Stimulated activated naive B cell treated with anti-CD40 and anti-IgM and Interleukin-4, amounts not matched to agents 10 μg/mL and 1 μg/mL and 100 μg/mL, for 72 hours (primary cell): ENCODE measurements at regions not wholly inside any gene's neighbourhood (a gene's known extent, or its start where the extent isn't known, plus 50 kb on each side); places are given as distances from the start of the nearest gene placed in this dataset.

ENCODE experiments used
- ATAC-seq, 2 donors: fragments of 150-1000 bp; cut with Tn5 transposase; replicated peaks; 2 replicates each; pipeline ENCODE4 v1.10.0; 2021; ENCODE audit warnings: moderate library complexity in 1 of 2
- DNase-seq: peaks from one replicate; pipeline ENCODE4 v3.0.0; 2021
- H3K27ac Mint-ChIP-seq: one replicate; pipeline ENCODE4 v1.8.0; 2022; ENCODE audit warnings: mild to moderate bottlenecking, mixed read lengths
- H3K27me3 Mint-ChIP-seq, 2 donors: one replicate each; pipeline ENCODE4 v1.8.0; 2022; ENCODE audit warnings: mixed read lengths in 2 of 2
- H3K36me3 Mint-ChIP-seq, 2 donors: one replicate each; pipeline ENCODE4 v1.8.0; 2022; ENCODE audit warnings: mixed read lengths in 2 of 2, mild to moderate bottlenecking in 1 of 2
- H3K4me1 Mint-ChIP-seq, 2 donors: one replicate each; pipeline ENCODE4 v1.8.0; 2022; ENCODE audit warnings: mixed read lengths in 2 of 2, mild to moderate bottlenecking in 1 of 2
- H3K4me3 Mint-ChIP-seq, 2 donors: one replicate each; pipeline ENCODE4 v1.8.0; 2022; ENCODE audit warnings: mild to moderate bottlenecking in 2 of 2, mixed read lengths in 2 of 2, moderate library complexity in 1 of 2
- H3K9me3 Mint-ChIP-seq, 2 donors: one replicate each; pipeline ENCODE4 v1.8.0; 2022; ENCODE audit warnings: mixed read lengths in 2 of 2, mild to moderate bottlenecking in 1 of 2

DNA sequence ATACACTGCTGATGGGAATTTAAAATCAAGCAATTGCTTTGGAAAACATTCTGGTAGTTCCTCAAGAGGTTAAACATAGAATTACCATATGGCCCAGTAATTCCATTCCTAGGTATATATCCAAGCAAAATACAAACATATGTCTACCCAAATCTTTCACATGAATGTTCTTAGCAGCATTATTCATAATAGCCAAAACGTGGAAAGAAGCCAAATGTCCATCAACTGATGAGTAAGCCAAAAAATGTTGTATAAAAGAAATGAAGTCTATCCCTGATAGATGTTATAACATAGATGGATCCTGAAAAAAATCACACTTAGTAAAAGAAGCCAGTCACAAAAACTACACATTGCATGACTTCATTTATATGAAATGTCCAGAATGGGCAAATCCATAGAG is 893.0 kb downstream of the SORCS3 start:
- Mint-ChIP-seq H3K27ac (no peak overlapping the region), H3K4me1 (no peaks in the 10 kb centered on the region), H3K27me3 (no peaks in the 10 kb centered on the region), H3K9me3 (peaks cover 8 to 10% of the 10 kb centered on the region in 2 donors), H3K36me3 (no peaks in the 10 kb centered on the region), H3K4me3 (no peak overlapping the region)
- no peak for ATAC-seq
- no peak for DNase-seq

- no peak overlapping the region for H3K27ac Mint-ChIP-seq
- DNase-seq (no peak), ATAC-seq (no peak)
- H3K4me3 Mint-ChIP-seq: no peak overlapping the region
- H3K4me1 Mint-ChIP-seq: no peaks in the 10 kb centered on the region
- no peaks in the 10 kb centered on the region for H3K36me3 Mint-ChIP-seq
- peaks cover 0 to 2% of the 10 kb centered on the region in 2 donors for H3K9me3 Mint-ChIP-seq
- no peaks in the 10 kb centered on the region for H3K27me3 Mint-ChIP-seq
Observed at GRCh38 chr10:105516511-105516910, 875.4 kb downstream of the SORCS3 start.

DNA sequence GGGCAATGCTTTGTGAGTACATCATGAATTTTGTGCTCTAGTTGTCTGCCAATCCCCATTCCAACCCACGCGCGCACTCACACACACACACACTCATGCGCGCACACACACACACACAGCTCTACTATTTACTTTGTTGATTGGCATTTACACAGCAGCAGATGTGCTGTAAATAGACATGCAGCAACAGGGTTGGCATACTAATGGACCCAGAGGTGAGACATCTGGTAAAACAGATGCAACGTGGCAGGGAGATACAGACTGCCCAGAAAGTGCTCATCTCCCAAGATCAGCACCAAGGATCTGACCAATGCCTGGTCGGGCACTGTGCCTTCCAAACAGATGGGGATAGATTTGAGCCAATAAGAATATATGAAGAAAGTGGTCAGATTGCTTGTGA is 873.0 kb downstream of the SORCS3 start:
- H3K27me3 Mint-ChIP-seq: no peaks in the 10 kb centered on the region
- H3K9me3 Mint-ChIP-seq: peaks cover 0 to 2% of the 10 kb centered on the region in 2 donors
- H3K4me1 Mint-ChIP-seq: no peaks in the 10 kb centered on the region
- H3K27ac Mint-ChIP-seq: no peak overlapping the region
- no peak overlapping the region for H3K4me3 Mint-ChIP-seq
- ATAC-seq (no peak), DNase-seq (no peak)
- H3K36me3 Mint-ChIP-seq: no peaks in the 10 kb centered on the region

- H3K27me3 Mint-ChIP-seq: no peaks in the 10 kb centered on the region
- no peak overlapping the region for H3K4me3 Mint-ChIP-seq
- H3K36me3 Mint-ChIP-seq: no peaks in the 10 kb centered on the region
- no peaks in the 10 kb centered on the region for H3K4me1 Mint-ChIP-seq
- no peak overlapping the region for H3K27ac Mint-ChIP-seq
- DNase-seq (no peak), ATAC-seq (no peak)
- H3K9me3 Mint-ChIP-seq: peaks cover 0 to 4% of the 10 kb centered on the region in 2 donors
Observed at GRCh38 chr10:105509517-105509916, 868.4 kb downstream of the SORCS3 start.

GRCh38 chr10:105506262-105506661 is 865.2 kb downstream of the SORCS3 start:
- no peaks in the 10 kb centered on the region for H3K36me3 Mint-ChIP-seq

GRCh38 chr10:105503714-105504113 is 862.6 kb downstream of the SORCS3 start:
- no peak for ATAC-seq
- H3K27me3 Mint-ChIP-seq: no peaks in the 10 kb centered on the region
- H3K4me1 Mint-ChIP-seq: no peaks in the 10 kb centered on the region
- no peak for DNase-seq
- H3K27ac Mint-ChIP-seq: no peak overlapping the region
- peaks cover 2 to 3% of the 10 kb centered on the region in 2 donors for H3K9me3 Mint-ChIP-seq
- H3K4me3 Mint-ChIP-seq: no peak overlapping the region
- no peaks in the 10 kb centered on the region for H3K36me3 Mint-ChIP-seq

More at GRCh38 chr10:105506262-105506661, 865.2 kb downstream of the SORCS3 start:
- no peak for DNase-seq
- no peak for ATAC-seq
- no peaks in the 10 kb centered on the region for H3K27me3 Mint-ChIP-seq
- H3K9me3 Mint-ChIP-seq: peaks cover 0 to 2% of the 10 kb centered on the region in 2 donors
- H3K27ac Mint-ChIP-seq: no peak overlapping the region
- no peak overlapping the region for H3K4me3 Mint-ChIP-seq
- no peaks in the 10 kb centered on the region for H3K4me1 Mint-ChIP-seq

DNA sequence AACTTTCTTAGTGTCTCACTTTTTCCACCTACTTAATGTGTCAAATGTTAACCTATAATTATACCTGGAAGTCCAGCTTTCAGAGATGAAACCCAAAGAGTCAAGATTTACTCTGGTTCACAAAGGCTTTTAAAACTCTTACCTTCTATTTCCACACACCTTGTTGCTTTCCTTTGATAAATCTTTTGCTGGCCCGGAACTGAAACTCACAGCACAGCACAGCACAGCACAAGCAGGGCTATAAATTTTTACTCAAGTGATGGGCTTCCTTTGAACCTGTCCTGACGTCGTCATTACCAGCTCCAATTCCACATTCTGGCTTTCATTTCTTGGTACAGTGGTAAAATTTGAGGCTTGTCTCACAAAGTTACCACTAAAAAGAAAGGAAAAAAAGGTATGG is 861.0 kb downstream of the SORCS3 start:
- H3K4me3 Mint-ChIP-seq: no peak overlapping the region
- peaks cover 2 to 3% of the 10 kb centered on the region in 2 donors for H3K9me3 Mint-ChIP-seq
- no peak overlapping the region for H3K27ac Mint-ChIP-seq
- no peaks in the 10 kb centered on the region for H3K36me3 Mint-ChIP-seq
- no peak for ATAC-seq
- no peak for DNase-seq
- no peaks in the 10 kb centered on the region for H3K27me3 Mint-ChIP-seq
- no peaks in the 10 kb centered on the region for H3K4me1 Mint-ChIP-seq

DNA sequence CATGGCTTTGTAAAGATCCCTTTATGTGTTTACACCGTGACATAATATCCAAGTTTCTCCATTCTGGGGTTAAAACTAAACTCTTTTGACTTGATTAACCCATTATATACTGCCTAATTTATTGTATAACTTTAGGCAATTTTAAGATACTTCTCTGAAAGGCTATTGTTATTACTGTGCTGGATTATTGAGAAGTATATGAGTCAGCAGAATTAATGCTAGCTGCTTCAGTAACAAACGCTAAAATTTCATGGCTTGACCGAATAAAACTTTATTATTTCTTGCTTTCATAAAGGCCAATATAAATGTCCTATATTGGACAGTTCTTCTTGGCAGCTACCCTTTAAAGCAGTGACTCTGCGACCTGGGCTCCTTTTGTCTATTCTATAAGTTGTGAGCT is 853.9 kb downstream of the SORCS3 start:
- Mint-ChIP-seq H3K4me1 (no peaks in the 10 kb centered on the region), H3K27ac (no peak overlapping the region), H3K4me3 (no peak overlapping the region), H3K36me3 (no peaks in the 10 kb centered on the region), H3K9me3 (peaks cover 2 to 3% of the 10 kb centered on the region in 2 donors), H3K27me3 (no peaks in the 10 kb centered on the region)
- DNase-seq: no peak
- no peak for ATAC-seq

GRCh38 chr10:105494303-105494702 is 853.2 kb downstream of the SORCS3 start:
- H3K27me3 Mint-ChIP-seq: no peaks in the 10 kb centered on the region
- ATAC-seq (no peak), DNase-seq (no peak)
- H3K36me3 Mint-ChIP-seq: no peaks in the 10 kb centered on the region
- no peak overlapping the region for H3K27ac Mint-ChIP-seq
- no peaks in the 10 kb centered on the region for H3K4me1 Mint-ChIP-seq
- no peak overlapping the region for H3K4me3 Mint-ChIP-seq
- peaks cover 0 to 2% of the 10 kb centered on the region in 2 donors for H3K9me3 Mint-ChIP-seq

DNA sequence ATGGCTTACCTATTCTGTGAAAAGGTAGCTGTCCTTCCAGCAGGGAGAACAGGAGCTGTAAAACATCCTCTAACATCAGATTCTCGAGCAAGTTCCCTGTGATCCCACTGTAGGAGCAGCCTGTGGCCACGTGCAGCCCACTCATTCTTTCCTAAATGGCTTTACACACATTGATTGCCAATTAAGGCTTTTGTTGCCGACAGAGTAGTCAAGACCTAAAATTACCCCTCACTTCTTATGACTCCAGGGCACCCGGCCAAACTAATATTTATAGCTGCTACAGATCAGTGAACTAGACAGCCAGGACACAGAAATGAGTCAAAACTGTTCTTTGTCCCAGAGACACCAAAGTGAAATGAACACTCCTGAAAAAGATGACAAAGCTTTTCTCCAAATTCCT is 832.1 kb downstream of the SORCS3 start:
- Mint-ChIP-seq H3K9me3 (peaks cover 4 to 10% of the 10 kb centered on the region in 2 donors), H3K27ac (no peak overlapping the region), H3K4me1 (no peaks in the 10 kb centered on the region), H3K4me3 (no peak overlapping the region), H3K27me3 (no peaks in the 10 kb centered on the region), H3K36me3 (no peaks in the 10 kb centered on the region)
- DNase-seq: no peak
- ATAC-seq: no peak

DNA sequence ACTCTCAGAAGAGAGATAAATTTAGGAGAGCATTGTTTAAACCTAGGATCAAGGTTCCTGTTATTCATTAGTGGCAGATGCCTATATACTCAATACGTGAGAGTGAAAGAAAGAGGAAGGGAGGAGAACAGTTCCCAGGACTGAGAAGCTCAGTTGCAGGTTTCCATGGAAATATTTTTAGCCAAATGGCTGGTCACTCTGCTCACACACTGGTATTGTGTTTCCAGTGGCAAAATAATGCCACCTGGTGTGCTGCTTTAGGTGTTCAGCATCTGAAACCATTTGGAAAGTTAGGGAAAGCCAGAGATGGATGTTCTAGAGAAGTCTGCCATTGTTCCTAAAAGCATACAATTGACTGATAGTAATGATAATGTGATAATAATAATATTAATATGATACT is 827.7 kb downstream of the SORCS3 start:
- DNase-seq (no peak), ATAC-seq (no peak)
- H3K27me3 Mint-ChIP-seq: no peaks in the 10 kb centered on the region
- H3K4me3 Mint-ChIP-seq: no peak overlapping the region
- peaks cover 3 to 4% of the 10 kb centered on the region in 2 donors for H3K9me3 Mint-ChIP-seq
- no peaks in the 10 kb centered on the region for H3K4me1 Mint-ChIP-seq
- no peak overlapping the region for H3K27ac Mint-ChIP-seq
- no peaks in the 10 kb centered on the region for H3K36me3 Mint-ChIP-seq

- Mint-ChIP-seq H3K4me3 (no peak overlapping the region), H3K9me3 (peaks cover 5 to 7% of the 10 kb centered on the region in 2 donors), H3K27me3 (no peaks in the 10 kb centered on the region), H3K27ac (no peak overlapping the region), H3K4me1 (no peaks in the 10 kb centered on the region), H3K36me3 (no peaks in the 10 kb centered on the region)
- ATAC-seq (no peak), DNase-seq (no peak)
Observed at GRCh38 chr10:105466521-105466920, 825.4 kb downstream of the SORCS3 start.

DNA sequence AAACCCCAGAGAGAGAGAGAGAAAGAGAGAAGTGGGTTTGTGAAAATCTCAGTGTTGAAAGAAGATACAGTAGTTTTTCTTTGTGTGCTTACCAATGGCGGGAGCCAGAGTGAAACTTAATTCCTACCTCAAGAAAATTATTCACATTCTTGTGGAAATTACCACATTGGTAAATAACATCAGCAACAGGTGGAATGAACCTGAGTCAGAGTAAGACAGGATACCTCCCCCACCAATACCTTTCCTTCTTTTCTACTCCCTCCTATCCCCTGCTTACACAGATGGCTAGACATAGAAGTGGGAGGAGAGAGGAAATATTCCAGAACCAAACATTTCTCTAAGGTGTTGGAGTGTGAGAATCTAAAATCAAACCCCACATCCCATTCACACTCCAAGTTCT is 793.9 kb downstream of the SORCS3 start:
- ATAC-seq (no peak), DNase-seq (no peak)
- Mint-ChIP-seq H3K4me3 (no peak overlapping the region), H3K9me3 (no peaks in the 10 kb centered on the region), H3K4me1 (no peaks in the 10 kb centered on the region), H3K36me3 (no peaks in the 10 kb centered on the region), H3K27ac (no peak overlapping the region), H3K27me3 (no peaks in the 10 kb centered on the region)

- Mint-ChIP-seq H3K36me3 (no peaks in the 10 kb centered on the region), H3K4me1 (no peaks in the 10 kb centered on the region), H3K9me3 (peaks cover 3 to 8% of the 10 kb centered on the region in 2 donors), H3K27me3 (no peaks in the 10 kb centered on the region), H3K27ac (no peak overlapping the region), H3K4me3 (no peak overlapping the region)
- ATAC-seq: no peak
- DNase-seq: no peak
Observed at GRCh38 chr10:105413997-105414396, 772.9 kb downstream of the SORCS3 start.

DNA sequence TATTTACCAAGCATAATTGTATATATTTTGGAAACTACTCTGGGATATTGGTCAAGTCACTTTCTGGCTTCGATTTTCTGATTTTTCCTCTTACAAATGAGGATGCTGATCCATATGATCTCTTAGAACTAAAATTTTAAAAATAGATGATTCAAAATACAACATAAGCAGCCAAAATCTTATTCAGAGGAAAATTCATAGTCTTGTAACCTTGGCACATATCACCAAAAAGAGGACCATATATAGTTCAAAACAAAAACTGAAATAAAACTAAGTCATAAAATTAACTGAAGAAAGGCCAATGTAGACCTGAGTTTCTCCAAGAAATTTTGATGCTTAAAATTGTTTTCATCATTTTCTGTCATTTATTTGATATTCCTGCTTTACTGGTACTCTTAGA is 768.3 kb downstream of the SORCS3 start:
- ATAC-seq (no peak), DNase-seq (no peak)
- Mint-ChIP-seq H3K36me3 (no peaks in the 10 kb centered on the region), H3K9me3 (peaks cover 8 to 10% of the 10 kb centered on the region in 2 donors), H3K4me1 (no peaks in the 10 kb centered on the region), H3K27ac (no peak overlapping the region), H3K27me3 (no peaks in the 10 kb centered on the region), H3K4me3 (no peak overlapping the region)

DNA sequence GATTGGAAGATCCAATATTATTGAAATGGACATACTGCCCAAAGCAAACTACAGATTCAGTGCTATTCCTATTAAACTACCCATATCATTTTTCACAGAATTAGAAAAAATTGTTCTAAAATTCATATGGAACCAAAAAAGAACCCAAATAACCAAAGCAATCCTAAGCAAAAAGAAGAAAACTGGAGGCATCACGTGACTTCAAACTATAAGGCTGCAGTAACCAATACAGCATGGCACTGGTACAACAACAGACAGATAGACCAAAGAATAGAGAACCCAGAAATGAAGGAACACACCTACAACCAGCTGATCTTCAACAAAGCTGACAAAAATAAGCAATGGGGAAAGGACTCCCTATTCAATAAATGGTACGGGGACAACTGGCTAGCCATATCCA is 765.4 kb downstream of the SORCS3 start:
- no peak overlapping the region for H3K4me3 Mint-ChIP-seq
- no peaks in the 10 kb centered on the region for H3K36me3 Mint-ChIP-seq
- H3K27ac Mint-ChIP-seq: no peak overlapping the region
- ATAC-seq: no peak
- no peaks in the 10 kb centered on the region for H3K27me3 Mint-ChIP-seq
- no peaks in the 10 kb centered on the region for H3K4me1 Mint-ChIP-seq
- H3K9me3 Mint-ChIP-seq: peaks cover 12 to 13% of the 10 kb centered on the region in 2 donors
- DNase-seq: no peak
